ENCODE measurements at regions not wholly inside any gene's neighbourhood (a gene's known extent, or its start where the extent isn't known, plus 50 kb on each side); places are given as distances from the start of the nearest gene placed in this dataset.

- TF ChIP-seq ZBTB7A (IDR thresholded peaks at IDR 0.05; ENCODE audit: low read depth) = no peak
- no peak for TF ChIP-seq YY1 (IDR thresholded peaks at IDR 0.05; ENCODE audit: low read depth)
- TF ChIP-seq TCF12 (IDR thresholded peaks at IDR 0.05; ENCODE audit: low read depth) = no peak
These were observed 142.8 kb upstream of the TSHZ3 start for GRCh38 chr19:31492050-31492449.

DNA sequence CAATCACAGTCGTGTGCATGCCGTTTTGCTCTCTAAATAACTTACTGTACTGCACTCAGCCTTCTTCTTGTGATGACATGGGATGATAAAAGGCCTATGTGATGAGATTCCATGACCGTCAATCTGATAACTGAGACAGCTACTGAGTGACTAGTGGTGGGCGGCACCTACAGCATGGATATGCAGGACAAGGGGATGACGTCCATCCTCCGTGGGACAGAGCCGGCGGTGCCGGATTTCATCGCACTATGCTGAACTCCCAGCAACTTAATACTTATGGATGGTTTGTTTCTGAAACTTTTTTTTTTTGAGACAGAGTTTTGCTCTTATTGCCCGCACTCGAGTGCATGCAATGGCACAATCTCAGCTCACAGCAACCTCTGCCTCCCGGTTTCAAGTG, 146.8 kb upstream of the TSHZ3 start:
- no peak for TF ChIP-seq YY1 (IDR thresholded peaks at IDR 0.05; ENCODE audit: low read depth)
- TF ChIP-seq ZBTB7A (IDR thresholded peaks at IDR 0.05; ENCODE audit: low read depth) = no peak
- TF ChIP-seq TCF12 (IDR thresholded peaks at IDR 0.05; ENCODE audit: low read depth) = no peak
- no peak for TF ChIP-seq EP300 (IDR thresholded peaks at IDR 0.05; ENCODE audit: borderline replicate concordance)
- no peak for TF ChIP-seq TEAD4 (IDR thresholded peaks at IDR 0.05)
- no peak for TF ChIP-seq MAX (IDR thresholded peaks at IDR 0.05)
- TF ChIP-seq EGR1 (IDR thresholded peaks at IDR 0.05) = no peak
- no peak for TF ChIP-seq CEBPB (IDR thresholded peaks at IDR 0.05)
- TF ChIP-seq CREB1 (IDR thresholded peaks at IDR 0.05; ENCODE audit: low read depth) = no peak
- TF ChIP-seq RAD21 (IDR thresholded peaks at IDR 0.05; ENCODE audit: low read depth) = no peak
- TF ChIP-seq FOXM1 (IDR thresholded peaks at IDR 0.05; ENCODE audit: borderline replicate concordance, low read depth) = no peak
- TF ChIP-seq NFIC (IDR thresholded peaks at IDR 0.05) = no peak
- TF ChIP-seq, protein P1, sequence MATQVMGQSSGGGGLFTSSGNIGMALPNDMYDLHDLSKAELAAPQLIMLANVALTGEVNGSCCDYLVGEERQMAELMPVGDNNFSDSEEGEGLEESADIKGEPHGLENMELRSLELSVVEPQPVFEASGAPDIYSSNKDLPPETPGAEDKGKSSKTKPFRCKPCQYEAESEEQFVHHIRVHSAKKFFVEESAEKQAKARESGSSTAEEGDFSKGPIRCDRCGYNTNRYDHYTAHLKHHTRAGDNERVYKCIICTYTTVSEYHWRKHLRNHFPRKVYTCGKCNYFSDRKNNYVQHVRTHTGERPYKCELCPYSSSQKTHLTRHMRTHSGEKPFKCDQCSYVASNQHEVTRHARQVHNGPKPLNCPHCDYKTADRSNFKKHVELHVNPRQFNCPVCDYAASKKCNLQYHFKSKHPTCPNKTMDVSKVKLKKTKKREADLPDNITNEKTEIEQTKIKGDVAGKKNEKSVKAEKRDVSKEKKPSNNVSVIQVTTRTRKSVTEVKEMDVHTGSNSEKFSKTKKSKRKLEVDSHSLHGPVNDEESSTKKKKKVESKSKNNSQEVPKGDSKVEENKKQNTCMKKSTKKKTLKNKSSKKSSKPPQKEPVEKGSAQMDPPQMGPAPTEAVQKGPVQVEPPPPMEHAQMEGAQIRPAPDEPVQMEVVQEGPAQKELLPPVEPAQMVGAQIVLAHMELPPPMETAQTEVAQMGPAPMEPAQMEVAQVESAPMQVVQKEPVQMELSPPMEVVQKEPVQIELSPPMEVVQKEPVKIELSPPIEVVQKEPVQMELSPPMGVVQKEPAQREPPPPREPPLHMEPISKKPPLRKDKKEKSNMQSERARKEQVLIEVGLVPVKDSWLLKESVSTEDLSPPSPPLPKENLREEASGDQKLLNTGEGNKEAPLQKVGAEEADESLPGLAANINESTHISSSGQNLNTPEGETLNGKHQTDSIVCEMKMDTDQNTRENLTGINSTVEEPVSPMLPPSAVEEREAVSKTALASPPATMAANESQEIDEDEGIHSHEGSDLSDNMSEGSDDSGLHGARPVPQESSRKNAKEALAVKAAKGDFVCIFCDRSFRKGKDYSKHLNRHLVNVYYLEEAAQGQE (IDR thresholded peaks at IDR 0.05; ENCODE audit: low read depth) = no peak
- TF ChIP-seq, protein P2, sequence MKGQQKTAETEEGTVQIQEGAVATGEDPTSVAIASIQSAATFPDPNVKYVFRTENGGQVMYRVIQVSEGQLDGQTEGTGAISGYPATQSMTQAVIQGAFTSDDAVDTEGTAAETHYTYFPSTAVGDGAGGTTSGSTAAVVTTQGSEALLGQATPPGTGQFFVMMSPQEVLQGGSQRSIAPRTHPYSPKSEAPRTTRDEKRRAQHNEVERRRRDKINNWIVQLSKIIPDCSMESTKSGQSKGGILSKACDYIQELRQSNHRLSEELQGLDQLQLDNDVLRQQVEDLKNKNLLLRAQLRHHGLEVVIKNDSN (IDR thresholded peaks at IDR 0.05) = no peak
- TF ChIP-seq TAF1 (IDR thresholded peaks at IDR 0.05; ENCODE audit: low read depth) = no peak

GRCh38 chr19:31497709-31498108, 148.5 kb upstream of the TSHZ3 start:
- TF ChIP-seq, protein P1 (IDR thresholded peaks at IDR 0.05; ENCODE audit: low read depth) = no peak
- TF ChIP-seq RAD21 (IDR thresholded peaks at IDR 0.05; ENCODE audit: low read depth) (no peak), EGR1 (IDR thresholded peaks at IDR 0.05) (no peak), EP300 (IDR thresholded peaks at IDR 0.05; ENCODE audit: borderline replicate concordance) (no peak), CREB1 (IDR thresholded peaks at IDR 0.05; ENCODE audit: low read depth) (no peak), FOXM1 (IDR thresholded peaks at IDR 0.05; ENCODE audit: borderline replicate concordance, low read depth) (no peak), ZBTB7A (IDR thresholded peaks at IDR 0.05; ENCODE audit: low read depth) (no peak), TCF12 (IDR thresholded peaks at IDR 0.05; ENCODE audit: low read depth) (no peak)

DNA sequence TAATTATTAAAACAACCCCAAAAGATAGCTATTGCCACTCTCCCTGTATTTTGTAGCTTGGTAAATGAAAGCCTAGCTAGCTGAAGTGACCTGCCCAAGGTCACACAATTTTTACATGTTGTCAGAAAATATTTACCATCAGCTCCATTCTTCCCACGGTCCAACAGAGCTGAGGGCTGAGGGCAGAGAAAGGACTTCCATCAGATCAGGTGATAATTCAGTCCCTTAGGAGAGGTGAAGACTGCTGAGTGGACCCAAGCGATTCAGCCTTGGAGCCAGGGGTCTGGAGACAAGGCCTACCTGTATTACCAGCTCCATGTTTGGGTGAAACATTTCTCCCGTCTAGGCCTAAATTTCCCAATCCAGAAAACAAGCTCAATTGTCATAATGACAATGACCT, 149.5 kb upstream of the TSHZ3 start:
- TF ChIP-seq TEAD4 (IDR thresholded peaks at IDR 0.05) (no peak), ZBTB7A (IDR thresholded peaks at IDR 0.05; ENCODE audit: low read depth) (no peak), CREB1 (IDR thresholded peaks at IDR 0.05; ENCODE audit: low read depth) (no peak), NFIC (IDR thresholded peaks at IDR 0.05) (no peak), EGR1 (IDR thresholded peaks at IDR 0.05) (no peak), TCF12 (IDR thresholded peaks at IDR 0.05; ENCODE audit: low read depth) (no peak), FOXM1 (IDR thresholded peaks at IDR 0.05; ENCODE audit: borderline replicate concordance, low read depth) (no peak), RAD21 (IDR thresholded peaks at IDR 0.05; ENCODE audit: low read depth) (no peak)
- TF ChIP-seq, protein P2 (IDR thresholded peaks at IDR 0.05) = no peak
- TF ChIP-seq, protein P1 (IDR thresholded peaks at IDR 0.05; ENCODE audit: low read depth) = no peak

Data from Ishikawa (cell line).